ENCODE measurements at regions not wholly inside any gene's neighbourhood (a gene's known extent, or its start where the extent isn't known, plus 50 kb on each side); places are given as distances from the start of the nearest gene placed in this dataset.

DNA sequence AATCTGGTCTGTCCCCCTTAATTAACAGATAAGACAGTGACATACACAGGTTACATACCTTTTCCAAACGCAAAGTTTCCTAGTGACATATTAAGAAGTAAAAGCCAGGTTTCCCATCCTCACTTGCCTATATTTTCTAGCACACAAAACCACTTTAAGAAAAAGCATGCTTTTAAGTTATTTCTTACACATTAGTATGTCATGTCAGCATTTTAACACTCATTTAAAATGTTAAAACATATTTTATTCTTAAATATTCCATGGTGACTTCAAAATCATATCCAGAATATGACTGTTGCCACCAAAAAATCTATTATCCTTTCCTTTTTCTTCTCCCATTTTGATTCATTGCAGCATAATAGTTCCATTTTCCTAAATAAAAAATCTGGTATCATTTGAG, 1830.2 kb downstream of the STIM2 start:
- TF ChIP-seq, protein P1, sequence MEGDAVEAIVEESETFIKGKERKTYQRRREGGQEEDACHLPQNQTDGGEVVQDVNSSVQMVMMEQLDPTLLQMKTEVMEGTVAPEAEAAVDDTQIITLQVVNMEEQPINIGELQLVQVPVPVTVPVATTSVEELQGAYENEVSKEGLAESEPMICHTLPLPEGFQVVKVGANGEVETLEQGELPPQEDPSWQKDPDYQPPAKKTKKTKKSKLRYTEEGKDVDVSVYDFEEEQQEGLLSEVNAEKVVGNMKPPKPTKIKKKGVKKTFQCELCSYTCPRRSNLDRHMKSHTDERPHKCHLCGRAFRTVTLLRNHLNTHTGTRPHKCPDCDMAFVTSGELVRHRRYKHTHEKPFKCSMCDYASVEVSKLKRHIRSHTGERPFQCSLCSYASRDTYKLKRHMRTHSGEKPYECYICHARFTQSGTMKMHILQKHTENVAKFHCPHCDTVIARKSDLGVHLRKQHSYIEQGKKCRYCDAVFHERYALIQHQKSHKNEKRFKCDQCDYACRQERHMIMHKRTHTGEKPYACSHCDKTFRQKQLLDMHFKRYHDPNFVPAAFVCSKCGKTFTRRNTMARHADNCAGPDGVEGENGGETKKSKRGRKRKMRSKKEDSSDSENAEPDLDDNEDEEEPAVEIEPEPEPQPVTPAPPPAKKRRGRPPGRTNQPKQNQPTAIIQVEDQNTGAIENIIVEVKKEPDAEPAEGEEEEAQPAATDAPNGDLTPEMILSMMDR (IDR thresholded peaks at IDR 0.05; ENCODE audit: borderline replicate concordance, insufficient read depth, low read depth, low read length), result no peak
- no peak overlapping the region for H3K4me3 ChIP-seq (ENCODE audit: low read depth, low read length)

DNA sequence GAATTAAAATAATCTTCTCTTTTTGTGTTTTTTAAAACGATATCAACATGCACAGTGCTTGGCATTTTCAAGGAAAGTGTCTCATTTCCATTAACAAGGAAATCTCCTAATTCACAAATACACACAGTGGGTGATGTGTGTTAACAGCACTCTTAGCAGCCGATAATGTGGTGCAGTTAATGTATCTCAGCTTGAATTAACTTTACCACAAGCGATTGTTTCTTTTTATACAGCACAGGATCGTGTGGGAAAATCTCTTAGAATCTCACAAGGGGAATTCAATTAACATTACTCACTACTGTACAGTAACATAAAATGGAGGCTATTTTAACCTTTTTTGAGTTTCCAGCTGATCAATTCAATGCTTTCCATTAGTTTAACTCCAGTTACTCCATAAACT, 1841.9 kb downstream of the STIM2 start:
- no peak overlapping the region for H3K4me3 ChIP-seq (ENCODE audit: low read depth, low read length)

DNA sequence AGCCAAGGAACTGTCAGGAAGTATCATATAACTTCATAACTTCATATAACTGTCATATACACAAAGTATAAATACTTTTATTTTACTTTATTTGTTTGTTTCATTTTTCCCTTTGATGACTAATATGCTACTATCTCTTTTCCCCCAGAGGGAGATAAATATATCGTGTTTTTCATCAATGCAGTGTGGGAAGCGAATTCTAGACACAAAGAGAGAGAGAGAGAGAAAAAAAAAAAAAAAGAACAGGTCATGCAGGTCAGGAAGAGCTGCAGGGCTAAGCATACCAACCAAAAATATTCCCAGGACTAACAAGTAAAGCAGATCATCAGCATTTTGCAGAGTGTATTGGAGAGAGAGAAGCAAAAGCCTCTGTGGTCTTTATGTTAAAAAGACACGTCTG, 1849.2 kb downstream of the STIM2 start:
- no peak overlapping the region for H3K4me3 ChIP-seq (ENCODE audit: low read depth, low read length)
- TF ChIP-seq, protein P1 (IDR thresholded peaks at IDR 0.05; ENCODE audit: borderline replicate concordance, insufficient read depth, low read depth, low read length), result no peak

More for the DNA sequence above, 1841.9 kb downstream of the STIM2 start:
- TF ChIP-seq, protein P1 (IDR thresholded peaks at IDR 0.05; ENCODE audit: borderline replicate concordance, insufficient read depth, low read depth, low read length), result no peak

DNA sequence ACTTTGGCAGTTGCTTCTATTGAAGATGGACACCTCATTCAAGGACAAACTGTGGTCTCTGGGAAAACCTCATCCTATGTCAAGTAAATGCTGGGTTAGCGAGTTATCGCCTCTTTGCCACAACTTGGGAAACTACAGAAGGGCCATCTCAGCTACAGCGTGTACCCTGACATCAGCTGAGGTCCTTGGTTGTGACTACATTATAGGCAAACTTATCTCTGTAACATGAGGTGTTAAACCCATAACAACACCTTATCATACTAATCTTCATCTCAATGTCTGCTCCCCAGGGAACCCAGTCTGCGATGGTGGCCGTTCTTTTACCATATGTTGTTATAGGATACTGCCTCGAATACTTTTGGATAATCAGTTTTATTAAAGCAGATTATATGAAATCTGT, 1862.7 kb downstream of the STIM2 start:
- TF ChIP-seq, protein P1 (IDR thresholded peaks at IDR 0.05; ENCODE audit: borderline replicate concordance, insufficient read depth, low read depth, low read length), result no peak
- H3K4me3 ChIP-seq (ENCODE audit: low read depth, low read length), result no peak overlapping the region

DNA sequence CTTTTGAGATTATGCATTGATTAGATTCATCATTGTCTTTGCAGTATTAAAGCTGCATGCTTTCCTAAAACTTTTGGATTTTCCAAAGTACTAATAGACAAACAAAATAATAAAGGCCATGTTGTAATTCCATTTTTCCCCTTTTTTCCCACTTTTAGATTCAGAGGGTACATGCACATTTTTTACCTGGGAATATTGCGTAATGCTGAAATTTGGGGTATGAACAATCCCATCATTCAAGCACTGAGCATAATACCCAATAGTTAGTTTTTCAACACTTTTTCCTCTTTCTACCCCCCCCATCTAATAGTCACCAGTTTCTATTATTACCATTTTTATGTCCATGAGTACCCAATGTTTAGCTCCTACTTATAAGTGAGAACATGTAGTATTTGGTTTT, 1863.6 kb downstream of the STIM2 start:
- no peak overlapping the region for H3K4me3 ChIP-seq (ENCODE audit: low read depth, low read length)
- TF ChIP-seq, protein P1 (IDR thresholded peaks at IDR 0.05; ENCODE audit: borderline replicate concordance, insufficient read depth, low read depth, low read length), result no peak

DNA sequence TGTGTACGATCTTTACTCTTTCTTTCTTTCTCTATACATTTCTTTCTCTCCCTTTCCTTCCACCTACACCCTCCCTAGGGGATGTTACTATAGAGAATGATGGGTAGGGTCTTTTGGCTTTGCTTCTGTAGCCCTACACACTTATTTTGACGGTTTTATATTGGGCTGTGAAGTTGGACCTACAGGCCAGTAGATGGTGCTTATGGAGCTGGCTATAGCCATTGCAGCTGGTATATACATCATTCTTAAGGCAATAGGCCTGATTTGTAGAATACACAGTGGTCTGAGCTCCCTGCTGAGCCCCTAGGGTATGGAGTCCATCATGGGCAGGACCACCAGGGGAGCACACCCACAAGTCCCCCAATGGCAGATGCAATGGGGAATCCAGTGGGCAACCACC, 1869.7 kb downstream of the STIM2 start:
- no peak overlapping the region for H3K4me3 ChIP-seq (ENCODE audit: low read depth, low read length)
- TF ChIP-seq, protein P1 (IDR thresholded peaks at IDR 0.05; ENCODE audit: borderline replicate concordance, insufficient read depth, low read depth, low read length), result no peak

DNA sequence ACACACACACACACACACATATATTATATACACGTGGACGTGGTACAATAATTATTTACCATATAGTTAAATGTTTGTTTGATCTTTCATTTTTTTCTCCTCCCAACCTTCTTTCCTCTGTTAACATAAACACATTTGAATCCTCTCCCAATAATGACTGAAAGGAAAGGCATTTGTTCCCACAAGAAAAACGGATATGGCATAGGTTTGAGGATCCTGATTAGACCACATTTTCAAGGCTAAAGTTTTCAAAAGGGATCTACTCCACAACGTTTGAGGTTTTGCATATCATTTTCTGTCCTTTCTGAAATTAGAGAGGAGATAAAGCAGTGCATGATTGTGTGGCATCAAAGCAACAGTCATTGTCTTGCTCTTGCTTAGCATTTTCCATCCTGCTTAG, 1883.4 kb downstream of the STIM2 start:
- no peak overlapping the region for H3K4me3 ChIP-seq (ENCODE audit: low read depth, low read length)
- TF ChIP-seq, protein P1 (IDR thresholded peaks at IDR 0.05; ENCODE audit: borderline replicate concordance, insufficient read depth, low read depth, low read length), result no peak
